GM23338 (cell line): ENCODE measurements at regions not wholly inside any gene's neighbourhood (a gene's known extent, or its start where the extent isn't known, plus 50 kb on each side); places are given as distances from the start of the nearest gene placed in this dataset.

Experiments used
- ATAC-seq: fragments of 200-7000 bp; cut with Tn5 transposase; 3 replicates; pipeline ENCODE4 v1.9.1; 2020
- DNase-seq: peaks from one replicate; pipeline ENCODE4 v3.0.0-alpha.2; 2015; ENCODE audit warnings: low spot score
- H2AFZ ChIP-seq: fragments of 200-600 bp; sonication (generic); 2 replicates; pipeline ENCODE4 v1.8.0; 2016; ENCODE audit warnings: antibody characterized with exemption, mild to moderate bottlenecking, moderate library complexity
- H3F3A ChIP-seq: fragments of 200-600 bp; sonication (generic); replicated peaks from 2 replicates; pipeline ENCODE4 v1.8.0; 2017; ENCODE audit warnings: antibody characterized with exemption, mixed run types, low read depth
- H3K27ac ChIP-seq: fragments of 200-600 bp; sonication (generic); 2 replicates; pipeline ENCODE4 v1.6.1; 2016; ENCODE audit warnings: low read depth
- H3K27me3 ChIP-seq: fragments of 200-600 bp; sonication (generic); 2 replicates; pipeline ENCODE4 v1.8.0; 2016; ENCODE audit warnings: mild to moderate bottlenecking, mixed run types, moderate library complexity; ENCODE audit not compliant: insufficient read depth
- H3K36me3 ChIP-seq: fragments of 200-600 bp; sonication (generic); 2 replicates; pipeline ENCODE4 v1.8.0; 2016; ENCODE audit warnings: mild to moderate bottlenecking; ENCODE audit not compliant: insufficient read depth
- H3K4me1 ChIP-seq: fragments of 200-600 bp; sonication (generic); 2 replicates; pipeline ENCODE4 v1.8.0; 2016; ENCODE audit warnings: mild to moderate bottlenecking, moderate library complexity; ENCODE audit not compliant: insufficient read depth
- H3K4me2 ChIP-seq: fragments of 200-600 bp; sonication (generic); 2 replicates; pipeline ENCODE4 v1.7.1; 2017; ENCODE audit warnings: mixed run types
- H3K4me3 ChIP-seq: fragments of 200-600 bp; sonication (generic); 2 replicates; pipeline ENCODE4 v1.6.1; 2016; ENCODE audit warnings: mixed run types
- H3K79me2 ChIP-seq: fragments of 200-600 bp; sonication (generic); replicated peaks from 2 replicates; pipeline ENCODE4 v1.8.0; 2017; ENCODE audit warnings: mild to moderate bottlenecking; ENCODE audit not compliant: insufficient read depth
- H3K9me2 ChIP-seq: fragments of 200-600 bp; sonication (generic); 2 replicates; pipeline ENCODE4 v1.8.0; 2017; ENCODE audit not compliant: insufficient read depth
- H4K20me1 ChIP-seq: fragments of 200-600 bp; sonication (generic); replicated peaks from 2 replicates; pipeline ENCODE4 v1.8.0; 2017; ENCODE audit warnings: mild to moderate bottlenecking; ENCODE audit not compliant: insufficient read depth
- H3K27ac Mint-ChIP-seq: 2 replicates; pipeline ENCODE4 v1.8.0; 2020; ENCODE audit warnings: inconsistent platforms, mild to moderate bottlenecking, moderate library complexity, mixed read lengths
- H3K27me3 Mint-ChIP-seq: 3 replicates; pipeline ENCODE4 v1.8.0; 2022; ENCODE audit warnings: low read depth, mild to moderate bottlenecking, moderate library complexity, mixed read lengths, inconsistent platforms; ENCODE audit not compliant: insufficient read depth, poor library complexity
- H3K36me3 Mint-ChIP-seq: 3 replicates; pipeline ENCODE4 v1.8.0; 2021; ENCODE audit warnings: low read depth, mild to moderate bottlenecking, inconsistent platforms, moderate library complexity, mixed read lengths
- H3K4me1 Mint-ChIP-seq: 3 replicates; pipeline ENCODE4 v1.8.0; 2020; ENCODE audit warnings: mild to moderate bottlenecking, inconsistent platforms, mixed read lengths
- H3K4me3 Mint-ChIP-seq: 3 replicates; pipeline ENCODE4 v1.8.0; 2021; ENCODE audit warnings: moderate library complexity, mild to moderate bottlenecking, inconsistent platforms, mixed read lengths
- H3K9me3 Mint-ChIP-seq: 3 replicates; pipeline ENCODE4 v1.8.0; 2020; ENCODE audit warnings: moderate library complexity, mild to moderate bottlenecking, inconsistent platforms, mixed read lengths
- CREB1 ChIP-seq: fragments of 250-450 bp; sonication (Bioruptor Pico); IDR thresholded peaks from 2 replicates; pipeline ENCODE4 v1.5.0; 2020; ENCODE audit warnings: low read depth, mild to moderate bottlenecking, moderate library complexity
- ETS1 ChIP-seq: IDR thresholded peaks from 2 replicates; pipeline ENCODE4 v1.6.1; 2016; ENCODE audit warnings: antibody characterized with exemption
- EZH2 ChIP-seq: fragments of 200-600 bp; sonication (generic); IDR thresholded peaks from one replicate; pipeline ENCODE4 v1.8.0; 2017; ENCODE audit warnings: antibody characterized with exemption, mild to moderate bottlenecking, low read depth; ENCODE audit not compliant: unreplicated experiment
- EZH2phosphoT487 ChIP-seq: fragments of 200-600 bp; sonication (generic); IDR thresholded peaks from one replicate; pipeline ENCODE4 v1.8.1; 2018; ENCODE audit warnings: antibody characterized with exemption; ENCODE audit not compliant: unreplicated experiment
- JUNB ChIP-seq: IDR thresholded peaks from one replicate; pipeline ENCODE4 v1.6.1; 2016; ENCODE audit warnings: antibody characterized with exemption; ENCODE audit not compliant: unreplicated experiment
- NANOG ChIP-seq: IDR thresholded peaks from 2 replicates; pipeline ENCODE4 v1.6.1; 2016; ENCODE audit warnings: antibody characterized with exemption, borderline replicate concordance
- POLR2AphosphoS5 ChIP-seq: IDR thresholded peaks from 2 replicates; pipeline ENCODE4 v1.6.1; 2016; ENCODE audit warnings: antibody characterized with exemption, low read depth
- REST ChIP-seq: IDR thresholded peaks from one replicate; pipeline ENCODE4 v1.6.1; 2018; ENCODE audit warnings: antibody characterized with exemption; ENCODE audit not compliant: unreplicated experiment
- STAT1 ChIP-seq: IDR thresholded peaks from one replicate; pipeline ENCODE4 v1.6.1; 2016; ENCODE audit warnings: antibody characterized with exemption; ENCODE audit not compliant: unreplicated experiment
- ZNF114 ChIP-seq: fragments of 250-450 bp; sonication (Bioruptor Pico); IDR thresholded peaks from 2 replicates; pipeline ENCODE4 v1.5.0; 2020; ENCODE audit warnings: mild to moderate bottlenecking, moderate library complexity
- ZNF331 ChIP-seq: fragments of 250-450 bp; sonication (Bioruptor Pico); IDR thresholded peaks from 2 replicates; pipeline ENCODE4 v1.5.0; 2020; ENCODE audit warnings: low read depth, mild to moderate bottlenecking, moderate library complexity
- TF ChIP-seq, protein P1 (sequence below): fragments of 250-450 bp; sonication (Bioruptor Pico); IDR thresholded peaks from 2 replicates; pipeline ENCODE4 v1.5.0; 2020; ENCODE audit warnings: mild to moderate bottlenecking, moderate library complexity

GRCh38 chr17:11122908-11123307 lies 118.1 kb upstream of the SHISA6 start (continued):
- TF ChIP-seq ZNF114 (no peak), POLR2AphosphoS5 (no peak), NANOG (no peak), JUNB (no peak)
- TF ChIP-seq, protein P1, sequence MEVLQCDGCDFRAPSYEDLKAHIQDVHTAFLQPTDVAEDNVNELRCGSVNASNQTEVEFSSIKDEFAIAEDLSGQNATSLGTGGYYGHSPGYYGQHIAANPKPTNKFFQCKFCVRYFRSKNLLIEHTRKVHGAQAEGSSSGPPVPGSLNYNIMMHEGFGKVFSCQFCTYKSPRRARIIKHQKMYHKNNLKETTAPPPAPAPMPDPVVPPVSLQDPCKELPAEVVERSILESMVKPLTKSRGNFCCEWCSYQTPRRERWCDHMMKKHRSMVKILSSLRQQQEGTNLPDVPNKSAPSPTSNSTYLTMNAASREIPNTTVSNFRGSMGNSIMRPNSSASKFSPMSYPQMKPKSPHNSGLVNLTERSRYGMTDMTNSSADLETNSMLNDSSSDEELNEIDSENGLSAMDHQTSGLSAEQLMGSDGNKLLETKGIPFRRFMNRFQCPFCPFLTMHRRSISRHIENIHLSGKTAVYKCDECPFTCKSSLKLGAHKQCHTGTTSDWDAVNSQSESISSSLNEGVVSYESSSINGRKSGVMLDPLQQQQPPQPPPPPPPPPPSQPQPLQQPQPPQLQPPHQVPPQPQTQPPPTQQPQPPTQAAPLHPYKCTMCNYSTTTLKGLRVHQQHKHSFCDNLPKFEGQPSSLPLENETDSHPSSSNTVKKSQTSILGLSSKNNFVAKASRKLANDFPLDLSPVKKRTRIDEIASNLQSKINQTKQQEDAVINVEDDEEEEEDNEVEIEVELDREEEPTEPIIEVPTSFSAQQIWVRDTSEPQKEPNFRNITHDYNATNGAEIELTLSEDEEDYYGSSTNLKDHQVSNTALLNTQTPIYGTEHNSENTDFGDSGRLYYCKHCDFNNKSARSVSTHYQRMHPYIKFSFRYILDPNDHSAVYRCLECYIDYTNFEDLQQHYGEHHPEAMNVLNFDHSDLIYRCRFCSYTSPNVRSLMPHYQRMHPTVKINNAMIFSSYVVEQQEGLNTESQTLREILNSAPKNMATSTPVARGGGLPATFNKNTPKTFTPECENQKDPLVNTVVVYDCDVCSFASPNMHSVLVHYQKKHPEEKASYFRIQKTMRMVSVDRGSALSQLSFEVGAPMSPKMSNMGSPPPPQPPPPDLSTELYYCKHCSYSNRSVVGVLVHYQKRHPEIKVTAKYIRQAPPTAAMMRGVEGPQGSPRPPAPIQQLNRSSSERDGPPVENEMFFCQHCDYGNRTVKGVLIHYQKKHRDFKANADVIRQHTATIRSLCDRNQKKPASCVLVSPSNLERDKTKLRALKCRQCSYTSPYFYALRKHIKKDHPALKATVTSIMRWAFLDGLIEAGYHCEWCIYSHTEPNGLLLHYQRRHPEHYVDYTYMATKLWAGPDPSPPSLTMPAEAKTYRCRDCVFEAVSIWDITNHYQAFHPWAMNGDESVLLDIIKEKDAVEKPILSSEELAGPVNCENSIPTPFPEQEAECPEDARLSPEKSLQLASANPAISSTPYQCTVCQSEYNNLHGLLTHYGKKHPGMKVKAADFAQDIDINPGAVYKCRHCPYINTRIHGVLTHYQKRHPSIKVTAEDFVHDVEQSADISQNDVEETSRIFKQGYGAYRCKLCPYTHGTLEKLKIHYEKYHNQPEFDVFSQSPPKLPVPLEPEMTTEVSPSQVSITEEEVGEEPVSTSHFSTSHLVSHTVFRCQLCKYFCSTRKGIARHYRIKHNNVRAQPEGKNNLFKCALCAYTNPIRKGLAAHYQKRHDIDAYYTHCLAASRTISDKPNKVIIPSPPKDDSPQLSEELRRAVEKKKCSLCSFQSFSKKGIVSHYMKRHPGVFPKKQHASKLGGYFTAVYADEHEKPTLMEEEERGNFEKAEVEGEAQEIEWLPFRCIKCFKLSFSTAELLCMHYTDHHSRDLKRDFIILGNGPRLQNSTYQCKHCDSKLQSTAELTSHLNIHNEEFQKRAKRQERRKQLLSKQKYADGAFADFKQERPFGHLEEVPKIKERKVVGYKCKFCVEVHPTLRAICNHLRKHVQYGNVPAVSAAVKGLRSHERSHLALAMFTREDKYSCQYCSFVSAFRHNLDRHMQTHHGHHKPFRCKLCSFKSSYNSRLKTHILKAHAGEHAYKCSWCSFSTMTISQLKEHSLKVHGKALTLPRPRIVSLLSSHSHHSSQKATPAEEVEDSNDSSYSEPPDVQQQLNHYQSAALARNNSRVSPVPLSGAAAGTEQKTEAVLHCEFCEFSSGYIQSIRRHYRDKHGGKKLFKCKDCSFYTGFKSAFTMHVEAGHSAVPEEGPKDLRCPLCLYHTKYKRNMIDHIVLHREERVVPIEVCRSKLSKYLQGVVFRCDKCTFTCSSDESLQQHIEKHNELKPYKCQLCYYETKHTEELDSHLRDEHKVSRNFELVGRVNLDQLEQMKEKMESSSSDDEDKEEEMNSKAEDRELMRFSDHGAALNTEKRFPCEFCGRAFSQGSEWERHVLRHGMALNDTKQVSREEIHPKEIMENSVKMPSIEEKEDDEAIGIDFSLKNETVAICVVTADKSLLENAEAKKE (CRISPR knock-in tag): no peak

- DNase-seq: no peak
- no peak overlapping the region for H2AFZ ChIP-seq
- H4K20me1 ChIP-seq: no peaks in the 10 kb centered on the region
- no peak overlapping the region for H3K4me3 ChIP-seq
- no peak for ATAC-seq
- no peak overlapping the region for H3K27ac ChIP-seq
- no peaks in the 10 kb centered on the region for H3F3A ChIP-seq
- no peaks in the 10 kb centered on the region for H3K27me3 ChIP-seq
- no peaks in the 10 kb centered on the region for H3K79me2 ChIP-seq
- peaks cover 93% of the 10 kb centered on the region for H3K9me3 Mint-ChIP-seq
- H3K4me2 ChIP-seq: no peak overlapping the region
- no peaks in the 10 kb centered on the region for H3K4me1 ChIP-seq
- H3K27ac Mint-ChIP-seq: no peak overlapping the region
- no peak overlapping the region for H3K4me3 Mint-ChIP-seq
- H3K36me3 ChIP-seq: no peaks in the 10 kb centered on the region; the same call in 1 of the 2 replicates
- peaks cover under 1% of the 10 kb centered on the region for H3K27me3 Mint-ChIP-seq
- no peaks in the 10 kb centered on the region for H3K4me1 Mint-ChIP-seq
- peaks cover 48% of the 10 kb centered on the region for H3K36me3 Mint-ChIP-seq
- H3K9me2 ChIP-seq: no peaks in the 10 kb centered on the region
- no peak for TF ChIP-seq ZNF114
- no peak for TF ChIP-seq JUNB
- no peak for TF ChIP-seq ETS1
- no peak for TF ChIP-seq STAT1
- TF ChIP-seq EZH2: no peak
- no peak for TF ChIP-seq NANOG
- no peak for TF ChIP-seq CREB1 (CRISPR knock-in tag)
- no peak for TF ChIP-seq POLR2AphosphoS5
- no peak for TF ChIP-seq REST
- TF ChIP-seq ZNF331: no peak
- TF ChIP-seq EZH2phosphoT487: no peak
Measured at GRCh38 chr17:11121341-11121985, 119.5 kb upstream of the SHISA6 start.
